SK-N-SH (cell line): ENCODE measurements at regions not wholly inside any gene's neighbourhood (a gene's known extent, or its start where the extent isn't known, plus 50 kb on each side); places are given as distances from the start of the nearest gene placed in this dataset.

Experiments
- CTCF ChIP-seq: fragments of 200-600 bp; sonication (generic); IDR thresholded peaks from 2 replicates; pipeline ENCODE4 v1.6.1; 2017; ENCODE audit warnings: antibody characterized with exemption, mild to moderate bottlenecking, moderate library complexity
- EP300 ChIP-seq, 2 experiments: IDR thresholded peaks; 2 replicates each; pipeline versions ENCODE4 v1.4.0 to v1.6.1; 2012; ENCODE audit warnings: borderline replicate concordance in 1 of 2, low read depth in 1 of 2, low read length in 1 of 2
- EZH2phosphoT487 ChIP-seq: fragments of 200-600 bp; sonication (generic); IDR thresholded peaks from 2 replicates; pipeline ENCODE4 v1.6.1; 2017; ENCODE audit warnings: low read depth, mixed run types, mild to moderate bottlenecking, antibody characterized with exemption, moderate library complexity, borderline replicate concordance
- FOXM1 ChIP-seq: IDR thresholded peaks from 2 replicates; pipeline ENCODE4 v1.4.0; 2012; ENCODE audit warnings: low read depth, mild to moderate bottlenecking
- IRF3 ChIP-seq: fragments of 150-350 bp; IDR thresholded peaks from 2 replicates; pipeline ENCODE4 v1.6.1; 2016; ENCODE audit warnings: mild to moderate bottlenecking, low read depth, low read length
- JUND ChIP-seq: IDR thresholded peaks from 2 replicates; pipeline ENCODE4 v1.4.0; 2012
- POLR2AphosphoS5 ChIP-seq: IDR thresholded peaks from 2 replicates; pipeline ENCODE4 v1.6.1; 2012; ENCODE audit warnings: low read depth, low read length
- TCF12 ChIP-seq: IDR thresholded peaks from 2 replicates; pipeline ENCODE4 v1.4.0; 2012
- YY1 ChIP-seq: IDR thresholded peaks from 2 replicates; pipeline ENCODE4 v1.4.0; 2012; ENCODE audit warnings: low read depth, mild to moderate bottlenecking

- no peak for TF ChIP-seq CTCF
- TF ChIP-seq TCF12 = no peak
- TF ChIP-seq EP300 (IDR thresholded peaks at IDR 0.05; ENCODE audit: borderline replicate concordance in 1 of 2, low read depth in 1 of 2, low read length in 1 of 2) = no peak
- TF ChIP-seq FOXM1 = no peak
- TF ChIP-seq YY1 = no peak
- TF ChIP-seq EZH2phosphoT487 = no peak
- TF ChIP-seq IRF3 = no peak
- TF ChIP-seq POLR2AphosphoS5 = no peak
- TF ChIP-seq JUND = no peak
Measured at GRCh38 chr14:61632401-61632800, 62.9 kb upstream of the HIF1A start.
